Astrocyte of the cerebellum (primary cell): ENCODE measurements at regions not wholly inside any gene's neighbourhood (a gene's known extent, or its start where the extent isn't known, plus 50 kb on each side); places are given as distances from the start of the nearest gene placed in this dataset.
A peak's percentile ranks its signal among the peaks of the same experiment; 100 is the strongest.

Experiments
- DNase-seq: peaks from one replicate; pipeline ENCODE4 v3.0.0-alpha.2; 2011; ENCODE audit warnings: low read depth
- H3K4me3 ChIP-seq: 2 replicates; pipeline ENCODE4 v1.5.1; 2011; ENCODE audit warnings: mild to moderate bottlenecking, low read depth, low read length, moderate library complexity
- CTCF ChIP-seq: IDR thresholded peaks from 2 replicates; pipeline ENCODE4 v1.5.1; 2012; ENCODE audit warnings: low read length, low read depth, moderate library complexity, mild to moderate bottlenecking; ENCODE audit errors: missing control alignments
- in situ Hi-C: cut with HindIII; loops from 2 replicates; pipeline ENCODE4 v1.10.0; 2017; ENCODE audit warnings: low sequenced_read_pairs

GRCh38 chr3:88628901-88629300 is 478.5 kb upstream of the EPHA3 start:
- in situ Hi-C loops = no loop called here
- DNase-seq = no peak
- TF ChIP-seq CTCF = no peak
- no peak overlapping the region for H3K4me3 ChIP-seq

- H3K4me3 ChIP-seq = no peak overlapping the region
- TF ChIP-seq CTCF = no peak
- in situ Hi-C loops = no loop called here
- DNase-seq = no peak
These were observed 475.2 kb upstream of the EPHA3 start for GRCh38 chr3:88632226-88632625.

GRCh38 chr3:88640581-88640980 is 466.8 kb upstream of the EPHA3 start:
- DNase-seq = no peak
- in situ Hi-C loops = no loop called here
- H3K4me3 ChIP-seq = no peak overlapping the region
- TF ChIP-seq CTCF = no peak

- no peak for DNase-seq
These were observed 466.3 kb upstream of the EPHA3 start for GRCh38 chr3:88641033-88641604.

GRCh38 chr3:88657459-88657858 is 450.0 kb upstream of the EPHA3 start:
- H3K4me3 ChIP-seq = no peak overlapping the region
- TF ChIP-seq CTCF = no peak
- no peak for DNase-seq
- in situ Hi-C loops = no loop called here

More at GRCh38 chr3:88641033-88641604, 466.3 kb upstream of the EPHA3 start:
- H3K4me3 ChIP-seq = no peak overlapping the region
- peak; percentile 16 for TF ChIP-seq CTCF
- in situ Hi-C loops = no loop called here

- in situ Hi-C loops = no loop called here
- H3K4me3 ChIP-seq = no peak overlapping the region
- TF ChIP-seq CTCF = no peak
- no peak for DNase-seq
These were observed 446.0 kb upstream of the EPHA3 start for GRCh38 chr3:88661433-88661824.
